RWPE1 (cell line): ENCODE measurements at regions not wholly inside any gene's neighbourhood (a gene's known extent, or its start where the extent isn't known, plus 50 kb on each side); places are given as distances from the start of the nearest gene placed in this dataset.

Source experiments
- CTCF ChIA-PET: fragments of 350-600 bp; sonication (Branson Sonifier 250); formaldehyde crosslinking; extraction: SDS; loops from one replicate; lab custom pipeline; 2021; lab: Yijun Ruan, JAX
- POLR2A ChIA-PET: fragments of 400-600 bp; formaldehyde crosslinking; extraction: SDS; loops from one replicate; lab custom pipeline; 2020; ENCODE audit warnings: antibody characterized with exemption; ENCODE audit not compliant: low non-redundant PET; lab: Yijun Ruan, JAX
- DNase-seq: peaks from one replicate; pipeline ENCODE4 v3.0.0; 2012; ENCODE audit warnings: low spot score
- H3K27ac ChIP-seq: fragments of 450-650 bp; 2 replicates; pipeline ENCODE4 v1.5.1; 2017
- CTCF ChIP-seq: fragments of 450-650 bp; conservative IDR thresholded peaks from 2 replicates; pipeline ENCODE4 v1.5.1; 2017; ENCODE audit warnings: low read depth, mild to moderate bottlenecking

- ChIA-PET POLR2A (interaction anchor here (0.7 kb wide), 1 partner anchor 147 kb away, joined by 3 read pairs; no protein-coding TSS in a partner anchor), CTCF (interaction anchor here (0.6 to 1.9 kb wide), 31 partner anchors 16 to 960 kb away, joined by 3 to 19 read pairs (median 4); no protein-coding TSS in a partner anchor)
These were observed 375.7 kb upstream of the CAMK1G start for GRCh38 chr1:209207701-209208286.

GRCh38 chr1:209208648-209209047 is 374.9 kb upstream of the CAMK1G start:
- CTCF ChIA-PET: interaction anchor here (0.7 to 1.9 kb wide), 5 partner anchors 35 to 556 kb away, joined by 3 to 19 read pairs (median 3); no protein-coding TSS in a partner anchor
- TF ChIP-seq CTCF: no peak
- no peak overlapping the region for H3K27ac ChIP-seq
- POLR2A ChIA-PET: interaction anchor here (0.6 kb wide), 1 partner anchor 178 kb away, joined by 3 read pairs; no protein-coding TSS in a partner anchor
- DNase-seq: no peak

More at GRCh38 chr1:209207701-209208286, 375.7 kb upstream of the CAMK1G start:
- peak; percentile 92 for TF ChIP-seq CTCF
- no peak overlapping the region for H3K27ac ChIP-seq
- peak; percentile 66 for DNase-seq

- CTCF ChIA-PET: no interaction called here
- DNase-seq: no peak
- no peak overlapping the region for H3K27ac ChIP-seq
- no peak for TF ChIP-seq CTCF
- POLR2A ChIA-PET: no interaction called here
These were observed 369.5 kb upstream of the CAMK1G start for GRCh38 chr1:209213989-209214388.

GRCh38 chr1:209215826-209216225 is 367.7 kb upstream of the CAMK1G start:
- ChIA-PET CTCF (no interaction called here), POLR2A (no interaction called here)
- H3K27ac ChIP-seq: no peak overlapping the region
- no peak for TF ChIP-seq CTCF
- DNase-seq: no peak

GRCh38 chr1:209218113-209218512 is 365.4 kb upstream of the CAMK1G start:
- no peak for DNase-seq
- POLR2A ChIA-PET: no interaction called here
- H3K27ac ChIP-seq: no peak overlapping the region
- TF ChIP-seq CTCF: no peak
- CTCF ChIA-PET: no interaction called here

- CTCF ChIA-PET: no interaction called here
- peak; percentile 41 for DNase-seq
- H3K27ac ChIP-seq: no peak overlapping the region
- no peak for TF ChIP-seq CTCF
- POLR2A ChIA-PET: no interaction called here
These were observed 364.5 kb upstream of the CAMK1G start for GRCh38 chr1:209218981-209219380.
